Retinal pigment epithelial cell (primary cell): ENCODE measurements at regions not wholly inside any gene's neighbourhood (a gene's known extent, or its start where the extent isn't known, plus 50 kb on each side); places are given as distances from the start of the nearest gene placed in this dataset.

Experiments
- DNase-seq: peaks from one replicate; pipeline ENCODE4 v3.0.0-alpha.2; 2010; ENCODE audit warnings: low read depth
- H3K4me3 ChIP-seq: 2 replicates; pipeline ENCODE4 v1.5.1; 2011; ENCODE audit warnings: mild to moderate bottlenecking, low read length, control low read depth, moderate library complexity
- CTCF ChIP-seq: conservative IDR thresholded peaks from 2 replicates; pipeline ENCODE4 v1.5.1; 2011; ENCODE audit warnings: low read depth, low read length, control low read depth, inconsistent platforms

- H3K4me3 ChIP-seq, result no peak overlapping the region
- no peak for DNase-seq
- TF ChIP-seq CTCF, result no peak
Observed at GRCh38 chr3:182473191-182473710, 320.1 kb upstream of the ATP11B start.

GRCh38 chr3:182478369-182478768, 314.9 kb upstream of the ATP11B start:
- H3K4me3 ChIP-seq, result no peak overlapping the region
- DNase-seq, result no peak
- TF ChIP-seq CTCF, result no peak

- no peak for DNase-seq
- no peak overlapping the region for H3K4me3 ChIP-seq
- TF ChIP-seq CTCF, result no peak
Observed at GRCh38 chr3:182479419-182480336, 313.6 kb upstream of the ATP11B start.

- DNase-seq, result no peak
- TF ChIP-seq CTCF, result no peak
- no peak overlapping the region for H3K4me3 ChIP-seq
Observed at GRCh38 chr3:182482705-182483104, 310.6 kb upstream of the ATP11B start.

GRCh38 chr3:182484682-182485081, 308.6 kb upstream of the ATP11B start:
- H3K4me3 ChIP-seq, result no peak overlapping the region
- TF ChIP-seq CTCF, result no peak
- DNase-seq, result no peak

GRCh38 chr3:182485301-182485700, 308.0 kb upstream of the ATP11B start:
- no peak for DNase-seq
- no peak for TF ChIP-seq CTCF
- no peak overlapping the region for H3K4me3 ChIP-seq

- TF ChIP-seq CTCF, result no peak
- no peak for DNase-seq
Observed at GRCh38 chr3:182486463-182486862, 306.8 kb upstream of the ATP11B start.

More at GRCh38 chr3:182486463-182486862, 306.8 kb upstream of the ATP11B start:
- no peak overlapping the region for H3K4me3 ChIP-seq
